GM18505 (cell line): ENCODE measurements at regions not wholly inside any gene's neighbourhood (a gene's known extent, or its start where the extent isn't known, plus 50 kb on each side); places are given as distances from the start of the nearest gene placed in this dataset.

ENCODE experiments used
- ATAC-seq: cut with Tn5 transposase; IDR thresholded peaks from one replicate; pipeline ENCODE4 v1.9.1; 2021; ENCODE audit not compliant: unreplicated experiment
- POLR2A ChIP-seq: IDR thresholded peaks from 4 replicates; pipeline ENCODE4 v1.6.1; 2011; ENCODE audit warnings: borderline replicate concordance; ENCODE audit not compliant: insufficient read depth, insufficient read length; ENCODE audit errors: extremely low read depth

GRCh38 chr13:103948426-103948825 lies 882.2 kb upstream of the SLC10A2 start:
- no peak for TF ChIP-seq POLR2A
- ATAC-seq = no peak

GRCh38 chr13:103945836-103946235 lies 879.6 kb upstream of the SLC10A2 start:
- no peak for TF ChIP-seq POLR2A
- ATAC-seq = no peak

DNA sequence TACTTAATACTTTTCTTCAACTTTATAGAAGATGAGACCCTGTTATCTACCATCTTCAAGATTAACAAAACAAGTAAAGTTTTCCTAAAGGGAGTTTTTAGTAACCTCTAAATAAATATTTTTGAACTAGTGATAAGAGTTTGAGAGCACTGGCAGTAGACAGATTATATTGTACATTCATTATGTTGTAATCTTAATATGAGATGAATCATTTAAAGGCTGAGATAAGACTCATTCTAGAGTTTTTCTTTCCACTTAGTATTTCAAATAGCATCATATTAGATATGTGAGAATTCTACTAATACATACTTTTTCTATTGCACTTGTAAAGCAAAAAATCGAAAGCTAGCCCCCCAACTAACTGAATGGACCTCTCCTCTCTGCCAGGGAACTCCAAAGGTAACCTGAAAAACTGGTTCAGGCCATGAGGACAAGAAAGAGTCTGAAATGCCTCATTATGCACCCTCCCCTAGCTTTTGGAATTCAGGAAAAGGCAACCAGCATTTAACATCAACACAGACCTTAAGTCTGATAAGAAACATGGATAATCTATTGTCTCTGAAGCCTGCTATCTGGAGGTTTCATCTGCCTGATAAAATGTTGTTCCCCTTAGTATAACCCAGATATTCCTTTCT lies 875.4 kb upstream of the SLC10A2 start:
- ATAC-seq = no peak
- TF ChIP-seq POLR2A = no peak

DNA sequence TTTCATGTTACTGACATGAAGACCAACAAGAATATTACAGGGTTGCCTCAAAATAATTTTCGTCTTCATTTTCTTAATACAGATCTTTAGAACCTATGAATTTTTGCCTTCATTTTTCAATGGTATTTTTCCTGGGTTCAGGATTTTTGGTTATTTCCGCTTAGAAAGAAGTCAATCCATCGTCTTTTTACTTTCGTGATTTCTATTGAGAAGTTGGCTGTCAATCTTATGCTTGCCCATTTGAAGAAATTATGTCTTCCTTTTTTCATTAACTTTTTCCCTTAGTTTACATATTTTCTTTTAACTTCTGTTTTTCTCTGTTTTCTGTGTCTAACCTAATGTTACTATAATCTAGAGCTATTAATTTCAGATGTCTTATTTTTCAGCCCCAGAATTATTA lies 868.9 kb upstream of the SLC10A2 start:
- TF ChIP-seq POLR2A = no peak
- no peak for ATAC-seq

DNA sequence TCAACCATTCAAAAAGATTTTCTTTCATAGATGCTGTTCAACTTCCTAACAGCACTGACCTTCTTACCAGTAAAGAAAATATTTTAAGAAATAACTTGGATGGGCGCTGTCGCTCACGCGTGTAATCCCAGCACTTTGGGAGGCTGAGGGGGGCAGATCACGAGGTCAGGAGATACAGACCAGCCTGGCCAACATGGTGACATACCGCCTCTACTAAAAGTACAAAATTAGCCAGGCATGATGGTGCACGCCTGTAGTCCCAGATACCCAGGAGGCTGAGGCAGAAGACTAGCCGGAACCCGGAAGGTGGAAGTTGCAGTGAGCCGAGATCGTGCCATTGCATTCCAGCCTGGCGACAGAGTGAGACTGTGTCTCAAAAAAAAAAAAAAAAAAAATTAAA lies 865.7 kb upstream of the SLC10A2 start:
- no peak for ATAC-seq
- TF ChIP-seq POLR2A = no peak

DNA sequence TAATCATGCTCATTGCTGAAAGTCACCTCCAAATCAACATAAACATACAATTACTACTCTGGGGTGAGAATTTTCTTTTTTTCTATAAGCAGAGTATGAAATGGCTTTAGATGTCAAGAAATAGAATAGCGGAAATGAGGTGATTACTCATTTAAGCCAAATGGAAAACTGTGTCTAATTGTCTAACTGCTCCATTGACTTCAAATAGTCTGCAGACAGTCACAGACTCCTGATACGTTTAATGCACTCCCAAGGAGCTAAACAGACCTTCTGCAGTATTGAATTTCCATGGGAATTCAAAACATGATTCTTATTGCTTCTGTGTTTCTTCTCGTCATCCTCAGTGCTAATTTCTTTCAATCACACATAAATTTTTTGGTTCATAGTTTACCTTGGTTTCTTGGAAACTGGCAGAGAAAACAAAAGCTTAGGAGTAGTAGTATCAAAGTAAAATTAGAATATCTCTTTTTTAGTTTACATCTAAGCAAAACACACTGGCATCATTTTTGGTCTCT lies 865.2 kb upstream of the SLC10A2 start:
- no peak for ATAC-seq
- TF ChIP-seq POLR2A = no peak

DNA sequence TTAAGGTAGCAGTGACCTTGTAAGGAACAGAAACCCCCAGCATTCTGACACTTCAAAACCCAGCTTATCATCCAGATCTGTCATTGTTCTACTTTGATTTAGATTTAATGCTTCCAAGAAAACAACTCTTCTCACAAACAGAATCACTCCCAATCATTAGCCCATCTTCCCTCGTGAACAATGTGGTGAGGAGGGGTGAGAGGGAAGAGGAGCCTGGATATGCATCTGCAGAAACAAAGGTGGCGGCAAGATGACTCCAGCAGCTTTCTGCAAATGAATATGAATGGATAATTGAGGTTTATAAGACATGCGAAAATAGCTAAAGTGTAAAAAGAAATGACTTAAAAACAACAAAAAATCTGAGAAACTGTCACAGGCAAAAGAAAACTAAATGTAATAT lies 859.9 kb upstream of the SLC10A2 start:
- ATAC-seq = no peak
- TF ChIP-seq POLR2A = no peak

DNA sequence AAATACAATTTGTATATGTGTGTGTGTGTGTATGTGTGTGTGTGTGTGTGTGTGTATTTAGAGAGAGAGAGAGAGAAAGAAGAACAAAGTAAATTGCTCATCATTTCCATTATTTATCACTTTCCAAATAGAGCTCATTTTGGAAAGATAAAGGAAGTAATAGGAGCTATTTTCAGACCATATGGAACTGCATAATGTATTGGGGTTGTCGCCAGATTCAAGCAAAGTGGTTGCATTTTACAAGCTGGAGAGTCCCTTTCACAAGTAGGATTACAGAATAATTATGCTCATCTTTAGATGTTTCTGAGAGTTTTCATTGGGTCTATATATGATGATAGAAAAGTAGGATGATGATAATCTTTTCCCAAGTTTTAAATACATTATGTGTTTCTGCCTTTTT lies 842.7 kb upstream of the SLC10A2 start:
- no peak for TF ChIP-seq POLR2A
- ATAC-seq = no peak

GRCh38 chr13:103908274-103908673 lies 842.1 kb upstream of the SLC10A2 start:
- ATAC-seq = no peak
- no peak for TF ChIP-seq POLR2A

- no peak for ATAC-seq
- TF ChIP-seq POLR2A = no peak
Measured at GRCh38 chr13:103903790-103904189, 837.6 kb upstream of the SLC10A2 start.

DNA sequence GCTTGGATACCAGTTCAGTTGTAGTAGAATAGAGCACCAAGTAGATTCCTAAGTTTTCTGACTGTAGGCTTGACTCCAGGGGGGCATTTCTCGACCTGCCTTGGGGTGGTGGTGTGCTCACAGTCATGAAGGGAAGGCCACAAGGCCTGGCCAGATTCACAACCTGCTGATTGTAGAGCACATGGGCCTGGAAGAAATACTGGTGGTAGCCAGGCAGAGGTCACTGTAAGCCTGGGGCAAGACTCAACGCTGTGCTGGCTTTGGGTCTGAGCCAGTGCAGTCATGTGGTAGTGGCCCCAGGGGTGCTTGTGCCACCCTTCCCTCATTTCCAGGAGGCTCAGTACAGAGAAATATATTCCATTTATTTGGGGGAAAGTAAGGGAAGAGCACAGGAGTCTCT lies 832.3 kb upstream of the SLC10A2 start:
- no peak for ATAC-seq
- no peak for TF ChIP-seq POLR2A

GRCh38 chr13:103895835-103896531 lies 829.8 kb upstream of the SLC10A2 start:
- ATAC-seq = no peak
- TF ChIP-seq POLR2A = no peak

DNA sequence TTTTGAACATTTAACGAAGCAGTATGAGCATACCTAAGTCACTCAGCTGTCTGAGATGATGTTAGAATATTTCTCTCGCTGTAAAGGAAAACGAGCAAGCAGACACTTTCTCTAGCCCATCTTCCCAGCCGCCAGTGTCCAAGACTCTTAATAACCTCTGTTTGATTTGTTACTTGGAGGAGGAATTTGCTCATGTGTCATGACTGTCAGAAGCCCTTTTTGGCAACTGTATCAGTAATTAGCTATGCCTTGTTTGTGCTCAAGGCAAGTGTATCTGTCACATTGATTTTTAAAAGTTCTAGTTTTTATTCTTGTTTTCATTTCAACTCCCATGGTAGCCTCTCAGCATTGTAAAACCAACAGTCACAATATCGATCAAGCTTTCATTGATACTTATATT lies 828.4 kb upstream of the SLC10A2 start:
- no peak for TF ChIP-seq POLR2A
- ATAC-seq = no peak

- ATAC-seq = no peak
- TF ChIP-seq POLR2A = no peak
Measured at GRCh38 chr13:103884101-103884723, 818.0 kb upstream of the SLC10A2 start.
